ENCODE measurements at regions not wholly inside any gene's neighbourhood (a gene's known extent, or its start where the extent isn't known, plus 50 kb on each side); places are given as distances from the start of the nearest gene placed in this dataset.

DNA sequence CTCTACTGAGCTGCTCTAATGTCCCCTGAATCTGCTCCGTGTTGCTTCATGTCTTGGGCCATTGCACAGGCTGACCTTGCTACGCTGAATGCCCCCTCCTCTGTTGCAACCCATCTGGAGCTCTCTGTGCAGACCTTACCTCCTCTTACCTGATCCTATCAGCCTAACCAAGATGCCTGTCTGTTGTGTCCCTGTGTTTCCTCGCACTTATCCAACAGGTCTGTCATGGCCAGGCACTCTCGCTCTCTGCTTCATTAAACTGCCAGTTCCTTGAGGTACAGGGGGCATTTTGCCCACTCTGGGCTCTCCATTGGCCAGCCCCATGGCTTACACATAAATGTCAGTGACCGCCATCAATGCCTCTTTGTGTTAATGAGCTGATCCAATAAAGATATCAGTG, 277.7 kb upstream of the TSHZ3 start:
- TF ChIP-seq, protein P1, sequence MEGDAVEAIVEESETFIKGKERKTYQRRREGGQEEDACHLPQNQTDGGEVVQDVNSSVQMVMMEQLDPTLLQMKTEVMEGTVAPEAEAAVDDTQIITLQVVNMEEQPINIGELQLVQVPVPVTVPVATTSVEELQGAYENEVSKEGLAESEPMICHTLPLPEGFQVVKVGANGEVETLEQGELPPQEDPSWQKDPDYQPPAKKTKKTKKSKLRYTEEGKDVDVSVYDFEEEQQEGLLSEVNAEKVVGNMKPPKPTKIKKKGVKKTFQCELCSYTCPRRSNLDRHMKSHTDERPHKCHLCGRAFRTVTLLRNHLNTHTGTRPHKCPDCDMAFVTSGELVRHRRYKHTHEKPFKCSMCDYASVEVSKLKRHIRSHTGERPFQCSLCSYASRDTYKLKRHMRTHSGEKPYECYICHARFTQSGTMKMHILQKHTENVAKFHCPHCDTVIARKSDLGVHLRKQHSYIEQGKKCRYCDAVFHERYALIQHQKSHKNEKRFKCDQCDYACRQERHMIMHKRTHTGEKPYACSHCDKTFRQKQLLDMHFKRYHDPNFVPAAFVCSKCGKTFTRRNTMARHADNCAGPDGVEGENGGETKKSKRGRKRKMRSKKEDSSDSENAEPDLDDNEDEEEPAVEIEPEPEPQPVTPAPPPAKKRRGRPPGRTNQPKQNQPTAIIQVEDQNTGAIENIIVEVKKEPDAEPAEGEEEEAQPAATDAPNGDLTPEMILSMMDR (IDR thresholded peaks at IDR 0.05), result no peak
- TF ChIP-seq EP300 (IDR thresholded peaks at IDR 0.05) (no peak), POLR2AphosphoS5 (IDR thresholded peaks at IDR 0.05) (no peak)

Data from gastroesophageal sphincter (tissue), 3 donors.